ENCODE measurements at regions not wholly inside any gene's neighbourhood (a gene's known extent, or its start where the extent isn't known, plus 50 kb on each side); places are given as distances from the start of the nearest gene placed in this dataset.
"Not testable (repeated sequence)": the region's sequence is repeated elsewhere in the genome, so short reads cannot be mapped to it uniquely, and the experiment has no call there.

DNA sequence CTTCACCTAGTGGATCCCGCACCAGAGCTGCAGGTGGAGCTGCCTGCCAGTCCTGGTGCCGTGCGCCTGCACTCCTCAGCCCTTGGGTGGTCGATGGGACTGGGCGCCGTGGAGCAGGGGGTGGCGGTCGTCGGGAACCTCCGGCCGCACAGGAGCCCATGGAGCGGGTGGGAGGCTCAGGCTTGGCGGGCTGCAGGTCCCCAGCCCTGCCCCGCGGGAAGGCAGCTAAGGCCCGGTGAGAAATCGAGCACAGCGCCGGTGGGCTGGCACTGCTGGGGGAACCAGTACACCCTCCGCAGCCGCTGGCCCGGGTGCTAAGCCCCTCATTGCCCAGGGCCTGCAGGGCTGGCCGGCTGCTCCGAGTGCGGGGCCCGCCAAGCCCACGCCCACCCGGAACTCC, 253.2 kb downstream of the MTERF1 start:
- not testable (repeated sequence) for H3K9me3 ChIP-seq (ENCODE audit: insufficient read depth, low read depth, low read length); H3K36me3 ChIP-seq (ENCODE audit: insufficient read depth, low read depth, low read length); H3K9ac ChIP-seq (ENCODE audit: low read depth, low read length); H3K27me3 ChIP-seq (ENCODE audit: insufficient read depth, low read length); H3K4me3 ChIP-seq (ENCODE audit: low read length); H3K4me1 ChIP-seq (ENCODE audit: insufficient read depth, low read length); H3K27ac ChIP-seq (ENCODE audit: low read length)

GRCh38 chr7:91628742-91629141, 251.8 kb downstream of the MTERF1 start:
- H3K9me3 ChIP-seq (ENCODE audit: insufficient read depth, low read depth, low read length) = no peaks in the 10 kb centered on the region
- no peak overlapping the region for H3K4me3 ChIP-seq (ENCODE audit: low read length)
- no peaks in the 10 kb centered on the region for H3K27me3 ChIP-seq (ENCODE audit: insufficient read depth, low read length)
- no peak overlapping the region for H3K9ac ChIP-seq (ENCODE audit: low read depth, low read length)
- H3K27ac ChIP-seq (ENCODE audit: low read length) = no peak overlapping the region
- no peaks in the 10 kb centered on the region for H3K36me3 ChIP-seq (ENCODE audit: insufficient read depth, low read depth, low read length)
- no peaks in the 10 kb centered on the region for H3K4me1 ChIP-seq (ENCODE audit: insufficient read depth, low read length)

- Histone ChIP-seq H3K4me3 (ENCODE audit: low read length) (no peak overlapping the region), H3K36me3 (ENCODE audit: insufficient read depth, low read depth, low read length) (no peaks in the 10 kb centered on the region), H3K9ac (ENCODE audit: low read depth, low read length) (no peak overlapping the region), H3K4me1 (ENCODE audit: insufficient read depth, low read length) (no peaks in the 10 kb centered on the region), H3K27ac (ENCODE audit: low read length) (no peak overlapping the region), H3K9me3 (ENCODE audit: insufficient read depth, low read depth, low read length) (no peaks in the 10 kb centered on the region), H3K27me3 (ENCODE audit: insufficient read depth, low read length) (no peaks in the 10 kb centered on the region)
These were observed 249.7 kb downstream of the MTERF1 start for GRCh38 chr7:91630581-91631380.

DNA sequence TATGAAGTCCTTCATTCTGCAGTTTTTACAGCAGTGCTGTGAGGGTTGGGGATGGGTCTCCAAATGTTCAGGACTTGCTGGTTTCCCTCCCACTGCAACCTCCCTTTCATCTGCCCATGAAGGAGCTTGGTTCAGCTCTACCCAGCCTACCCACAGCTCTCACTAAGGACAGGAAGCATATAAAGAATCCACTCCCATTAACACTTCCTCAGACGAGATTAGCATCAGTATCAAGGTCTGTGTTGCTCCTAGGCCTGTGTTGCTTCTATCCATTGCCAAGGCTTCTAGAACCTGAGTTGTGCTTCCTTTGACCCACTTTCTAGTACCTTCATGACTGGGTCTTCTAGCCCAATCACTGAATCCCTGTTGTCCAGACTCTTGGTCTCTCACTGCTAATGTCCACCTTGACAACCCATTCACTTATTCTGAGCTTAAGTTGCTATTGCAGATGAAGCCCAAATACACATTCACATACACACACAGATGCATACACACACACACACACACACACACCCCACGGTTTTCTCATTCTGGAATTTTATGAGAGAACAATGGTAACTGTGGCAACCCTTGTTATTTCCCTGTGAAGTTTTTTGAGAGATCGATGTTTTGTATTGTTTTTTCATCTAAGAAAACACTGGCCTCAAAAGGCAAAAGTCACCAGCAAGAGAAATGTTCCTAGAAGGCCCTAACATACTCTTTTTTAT, 248.1 kb downstream of the MTERF1 start:
- H3K4me3 ChIP-seq (ENCODE audit: low read length) = no peak overlapping the region
- H3K27me3 ChIP-seq (ENCODE audit: insufficient read depth, low read length) = no peaks in the 10 kb centered on the region
- no peaks in the 10 kb centered on the region for H3K36me3 ChIP-seq (ENCODE audit: insufficient read depth, low read depth, low read length)
- H3K9me3 ChIP-seq (ENCODE audit: insufficient read depth, low read depth, low read length) = no peaks in the 10 kb centered on the region
- no peak overlapping the region for H3K27ac ChIP-seq (ENCODE audit: low read length)
- no peak overlapping the region for H3K9ac ChIP-seq (ENCODE audit: low read depth, low read length)
- no peaks in the 10 kb centered on the region for H3K4me1 ChIP-seq (ENCODE audit: insufficient read depth, low read length)

GRCh38 chr7:91633013-91633441, 247.5 kb downstream of the MTERF1 start:
- H3K9ac ChIP-seq (ENCODE audit: low read depth, low read length) = no peak overlapping the region
- no peaks in the 10 kb centered on the region for H3K27me3 ChIP-seq (ENCODE audit: insufficient read depth, low read length)
- no peaks in the 10 kb centered on the region for H3K4me1 ChIP-seq (ENCODE audit: insufficient read depth, low read length)
- no peaks in the 10 kb centered on the region for H3K36me3 ChIP-seq (ENCODE audit: insufficient read depth, low read depth, low read length)
- no peaks in the 10 kb centered on the region for H3K9me3 ChIP-seq (ENCODE audit: insufficient read depth, low read depth, low read length)
- H3K4me3 ChIP-seq (ENCODE audit: low read length) = no peak overlapping the region
- H3K27ac ChIP-seq (ENCODE audit: low read length) = no peak overlapping the region

GRCh38 chr7:91634485-91635177, 245.9 kb downstream of the MTERF1 start:
- no peak overlapping the region for H3K27ac ChIP-seq (ENCODE audit: low read length)
- no peaks in the 10 kb centered on the region for H3K4me1 ChIP-seq (ENCODE audit: insufficient read depth, low read length)
- H3K36me3 ChIP-seq (ENCODE audit: insufficient read depth, low read depth, low read length) = no peaks in the 10 kb centered on the region
- H3K9me3 ChIP-seq (ENCODE audit: insufficient read depth, low read depth, low read length) = no peaks in the 10 kb centered on the region
- H3K9ac ChIP-seq (ENCODE audit: low read depth, low read length) = no peak overlapping the region
- no peak overlapping the region for H3K4me3 ChIP-seq (ENCODE audit: low read length)
- H3K27me3 ChIP-seq (ENCODE audit: insufficient read depth, low read length) = no peaks in the 10 kb centered on the region

GRCh38 chr7:91636129-91636724, 244.3 kb downstream of the MTERF1 start:
- Histone ChIP-seq H3K4me1 (ENCODE audit: insufficient read depth, low read length) (no peaks in the 10 kb centered on the region), H3K4me3 (ENCODE audit: low read length) (no peak overlapping the region), H3K27me3 (ENCODE audit: insufficient read depth, low read length) (no peaks in the 10 kb centered on the region), H3K36me3 (ENCODE audit: insufficient read depth, low read depth, low read length) (no peaks in the 10 kb centered on the region), H3K9ac (ENCODE audit: low read depth, low read length) (no peak overlapping the region), H3K27ac (ENCODE audit: low read length) (no peak overlapping the region), H3K9me3 (ENCODE audit: insufficient read depth, low read depth, low read length) (no peaks in the 10 kb centered on the region)

GRCh38 chr7:91636728-91637127, 243.8 kb downstream of the MTERF1 start:
- Histone ChIP-seq H3K27ac (ENCODE audit: low read length) (no peak overlapping the region), H3K4me3 (ENCODE audit: low read length) (no peak overlapping the region), H3K27me3 (ENCODE audit: insufficient read depth, low read length) (no peaks in the 10 kb centered on the region), H3K36me3 (ENCODE audit: insufficient read depth, low read depth, low read length) (no peaks in the 10 kb centered on the region), H3K9me3 (ENCODE audit: insufficient read depth, low read depth, low read length) (no peaks in the 10 kb centered on the region), H3K9ac (ENCODE audit: low read depth, low read length) (no peak overlapping the region), H3K4me1 (ENCODE audit: insufficient read depth, low read length) (no peaks in the 10 kb centered on the region)

DNA sequence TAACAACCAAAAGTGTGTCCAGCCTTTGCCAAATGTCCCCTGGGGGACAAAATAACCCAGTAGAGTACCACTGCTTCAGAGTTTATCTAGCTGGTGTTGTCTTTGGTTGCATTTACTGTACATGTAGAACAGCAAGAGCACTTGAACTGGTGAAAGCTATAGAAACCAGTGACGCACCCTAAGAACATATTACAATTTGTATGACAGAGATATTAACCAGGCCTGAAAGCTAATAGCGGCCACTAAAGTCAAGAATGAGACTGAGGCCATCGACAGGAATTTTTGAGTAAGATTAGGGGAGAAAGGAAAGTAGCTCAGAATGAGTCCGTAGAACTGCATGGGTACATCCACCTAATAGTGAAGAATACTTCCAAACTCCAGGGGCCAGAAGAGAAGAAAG, 236.2 kb downstream of the MTERF1 start:
- Histone ChIP-seq H3K27me3 (ENCODE audit: insufficient read depth, low read length) (no peaks in the 10 kb centered on the region), H3K9ac (ENCODE audit: low read depth, low read length) (no peak overlapping the region), H3K36me3 (ENCODE audit: insufficient read depth, low read depth, low read length) (no peaks in the 10 kb centered on the region), H3K9me3 (ENCODE audit: insufficient read depth, low read depth, low read length) (no peaks in the 10 kb centered on the region), H3K27ac (ENCODE audit: low read length) (no peak overlapping the region), H3K4me1 (ENCODE audit: insufficient read depth, low read length) (no peaks in the 10 kb centered on the region), H3K4me3 (ENCODE audit: low read length) (no peak overlapping the region)

- H3K9ac ChIP-seq (ENCODE audit: low read depth, low read length) = no peak overlapping the region
- no peaks in the 10 kb centered on the region for H3K9me3 ChIP-seq (ENCODE audit: insufficient read depth, low read depth, low read length)
- no peak overlapping the region for H3K27ac ChIP-seq (ENCODE audit: low read length)
- H3K4me3 ChIP-seq (ENCODE audit: low read length) = no peak overlapping the region
- no peaks in the 10 kb centered on the region for H3K4me1 ChIP-seq (ENCODE audit: insufficient read depth, low read length)
- no peaks in the 10 kb centered on the region for H3K36me3 ChIP-seq (ENCODE audit: insufficient read depth, low read depth, low read length)
- no peaks in the 10 kb centered on the region for H3K27me3 ChIP-seq (ENCODE audit: insufficient read depth, low read length)
These were observed 235.0 kb downstream of the MTERF1 start for GRCh38 chr7:91645542-91645941.

DNA sequence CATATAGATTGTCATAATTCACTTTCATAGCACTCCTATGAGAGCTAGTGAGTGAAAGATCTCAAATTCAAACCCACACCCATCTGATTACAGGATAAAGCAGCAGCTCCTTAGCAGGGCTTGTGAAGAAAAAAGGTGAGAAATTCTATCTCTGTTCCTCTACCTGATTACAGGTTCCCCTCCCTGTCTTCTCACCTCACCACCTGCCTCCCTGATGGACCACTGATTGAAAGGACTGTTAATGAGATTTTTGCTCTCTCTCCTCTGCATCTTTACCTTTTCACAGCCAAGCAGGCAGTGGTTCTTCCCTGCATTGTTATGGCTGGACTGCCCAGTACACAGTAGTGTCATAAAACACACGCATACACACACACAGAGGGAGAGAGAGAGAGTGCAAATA, 228.5 kb downstream of the MTERF1 start:
- Histone ChIP-seq H3K27me3 (ENCODE audit: insufficient read depth, low read length) (no peaks in the 10 kb centered on the region), H3K4me1 (ENCODE audit: insufficient read depth, low read length) (no peaks in the 10 kb centered on the region), H3K36me3 (ENCODE audit: insufficient read depth, low read depth, low read length) (no peaks in the 10 kb centered on the region), H3K27ac (ENCODE audit: low read length) (no peak overlapping the region), H3K4me3 (ENCODE audit: low read length) (no peak overlapping the region), H3K9ac (ENCODE audit: low read depth, low read length) (no peak overlapping the region), H3K9me3 (ENCODE audit: insufficient read depth, low read depth, low read length) (no peaks in the 10 kb centered on the region)

Measured in iPS-20b (cell line).